K562 (cell line): ENCODE measurements at regions not wholly inside any gene's neighbourhood (a gene's known extent, or its start where the extent isn't known, plus 50 kb on each side); places are given as distances from the start of the nearest gene placed in this dataset.
"Not testable (repeated sequence)": the region's sequence is repeated elsewhere in the genome, so short reads cannot be mapped to it uniquely, and the experiment has no call there.

Source experiments
- DIDO1 ChIP-seq: fragments of 450-650 bp; IDR thresholded peaks from 2 replicates; pipeline ENCODE4 v1.6.1; 2016; ENCODE audit warnings: low read depth, missing biosample characterization, missing genetic modification characterization
- EGR1 ChIP-seq: fragments of 450-650 bp; conservative IDR thresholded peaks from 2 replicates; pipeline ENCODE4 v1.6.1; 2017; ENCODE audit warnings: mild to moderate bottlenecking
- FOS ChIP-seq: IDR thresholded peaks from 3 replicates; pipeline ENCODE4 v1.6.1; 2011; ENCODE audit not compliant: insufficient read length; ENCODE audit errors: extremely low read depth
- IRF2 ChIP-seq: sonication (generic); formaldehyde crosslinking; IDR thresholded peaks from 2 replicates; pipeline ENCODE4 v1.8.1; 2022; ENCODE audit warnings: mild to moderate bottlenecking, missing genetic modification reagents
- TF ChIP-seq, protein P1 (sequence below), 2 experiments: fragments of 450-650 bp in 1 of 2; sonication (generic) in 1 of 2; formaldehyde crosslinking; conservative IDR thresholded peaks; 2 replicates each; pipeline versions ENCODE4 v1.4.0 to v1.8.1; 2020 to 2022; ENCODE audit warnings: mild to moderate bottlenecking in 1 of 2, missing genetic modification reagents in 1 of 2

DNA sequence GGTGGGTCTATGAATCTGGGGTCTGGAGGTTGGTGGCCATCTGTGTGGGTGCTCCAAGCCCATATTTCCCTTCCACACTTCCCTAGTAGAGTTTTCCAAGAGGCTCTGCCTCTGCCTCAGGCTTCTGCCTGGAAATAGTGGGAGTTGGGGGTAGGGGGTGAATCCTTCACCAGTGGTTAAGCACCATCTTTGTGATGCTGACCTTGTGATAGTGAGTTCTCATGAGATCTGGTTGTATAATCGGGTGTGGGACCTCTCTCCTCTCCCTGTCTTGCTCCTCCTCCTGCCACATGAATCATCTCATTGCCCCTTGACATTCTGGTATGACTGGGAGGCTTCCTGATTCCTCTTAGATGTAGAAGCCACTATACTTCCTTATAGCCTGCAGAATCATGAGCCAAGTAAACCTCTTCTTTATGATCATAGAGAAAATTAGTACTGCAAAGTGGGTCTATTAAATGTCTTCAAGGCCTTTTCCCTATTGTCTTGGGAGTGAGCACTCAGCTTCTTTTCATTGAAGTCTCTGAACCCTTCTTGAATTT is 829.8 kb downstream of the FOXD4L5 start:
- not testable (repeated sequence) for TF ChIP-seq DIDO1 (tag); EGR1; IRF2 (CRISPR knock-in tag); FOS
- TF ChIP-seq, protein P1, sequence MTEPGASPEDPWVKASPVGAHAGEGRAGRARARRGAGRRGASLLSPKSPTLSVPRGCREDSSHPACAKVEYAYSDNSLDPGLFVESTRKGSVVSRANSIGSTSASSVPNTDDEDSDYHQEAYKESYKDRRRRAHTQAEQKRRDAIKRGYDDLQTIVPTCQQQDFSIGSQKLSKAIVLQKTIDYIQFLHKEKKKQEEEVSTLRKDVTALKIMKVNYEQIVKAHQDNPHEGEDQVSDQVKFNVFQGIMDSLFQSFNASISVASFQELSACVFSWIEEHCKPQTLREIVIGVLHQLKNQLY (CRISPR knock-in tag; conservative IDR thresholded peaks at IDR 0.05): not testable (repeated sequence)
